AG09319 (cell line): ENCODE measurements at regions not wholly inside any gene's neighbourhood (a gene's known extent, or its start where the extent isn't known, plus 50 kb on each side); places are given as distances from the start of the nearest gene placed in this dataset.
"Not testable (repeated sequence)": the region's sequence is repeated elsewhere in the genome, so short reads cannot be mapped to it uniquely, and the experiment has no call there.

Experiments used
- DNase-seq: peaks from one replicate; pipeline ENCODE4 v3.0.0-alpha.2; 2010; ENCODE audit warnings: low read depth; ENCODE audit errors: extremely low read depth
- CTCF ChIP-seq: IDR thresholded peaks from 2 replicates; pipeline ENCODE4 v1.5.1; 2011; ENCODE audit warnings: low read depth, mild to moderate bottlenecking, inconsistent platforms, low read length, moderate library complexity

- TF ChIP-seq CTCF: no peak
- DNase-seq: no peak
Measured at GRCh38 chr18:75700561-75700960, 273.1 kb upstream of the SMIM21 start.

GRCh38 chr18:75698861-75699260 lies 271.4 kb upstream of the SMIM21 start:
- TF ChIP-seq CTCF: no peak
- no peak for DNase-seq

- TF ChIP-seq CTCF: no peak
- DNase-seq: no peak
Measured at GRCh38 chr18:75697493-75697892, 270.0 kb upstream of the SMIM21 start.

GRCh38 chr18:75696391-75696790 lies 268.9 kb upstream of the SMIM21 start:
- TF ChIP-seq CTCF: no peak
- DNase-seq: no peak

GRCh38 chr18:75694292-75694691 lies 266.8 kb upstream of the SMIM21 start:
- TF ChIP-seq CTCF: no peak
- DNase-seq: no peak

GRCh38 chr18:75691483-75691882 lies 264.0 kb upstream of the SMIM21 start:
- DNase-seq: no peak
- TF ChIP-seq CTCF: no peak

GRCh38 chr18:75690283-75690682 lies 262.8 kb upstream of the SMIM21 start:
- DNase-seq: not testable (repeated sequence)

- no peak for DNase-seq
- no peak for TF ChIP-seq CTCF
Measured at GRCh38 chr18:75687626-75688025, 260.1 kb upstream of the SMIM21 start.
